IMR-90 (cell line): ENCODE measurements at regions not wholly inside any gene's neighbourhood (a gene's known extent, or its start where the extent isn't known, plus 50 kb on each side); places are given as distances from the start of the nearest gene placed in this dataset.
"Not testable (repeated sequence)": the region's sequence is repeated elsewhere in the genome, so short reads cannot be mapped to it uniquely, and the experiment has no call there.

Experiments used
- ATAC-seq: fragments of 200-7000 bp; cut with Tn5 transposase; 2 replicates; pipeline ENCODE4 v1.9.1; 2020; ENCODE audit warnings: low read depth, mild to moderate bottlenecking, moderate library complexity
- BruUV-seq: library from RNA; stranded (reverse); fragments of 400-500 nt; replicated peaks from 2 replicates; lab custom pipeline; 2021; lab: Mats Ljungman, UMichigan
- CTCF ChIA-PET: fragments of 300-600 bp; formaldehyde crosslinking; extraction: SDS; loops from one replicate; lab custom pipeline; 2021; ENCODE audit warnings: antibody characterized with exemption; lab: Yijun Ruan, JAX
- POLR2A ChIA-PET: fragments of 300-600 bp; sonication (Branson Sonifier 250); formaldehyde crosslinking; loops from one replicate; lab custom pipeline; 2022; ENCODE audit warnings: antibody characterized with exemption; ENCODE audit not compliant: unreplicated experiment; lab: Charles Lee
- DNase-seq: peaks from one replicate; pipeline ENCODE4 v3.0.0; 2013
- H2AFZ ChIP-seq: replicated peaks from 2 replicates; pipeline ENCODE3; 2013; ENCODE audit warnings: low read length, mild to moderate bottlenecking; ENCODE audit not compliant: poor library complexity
- H2AK5ac ChIP-seq: 2 replicates; pipeline ENCODE4 v1.6.1; 2013; ENCODE audit warnings: low read depth, low read length, inconsistent platforms
- H2AK9ac ChIP-seq: replicated peaks from 2 replicates; pipeline ENCODE3; 2013; ENCODE audit warnings: mild to moderate bottlenecking, low read depth, low read length, moderate library complexity; ENCODE audit not compliant: poor library complexity
- H2BK120ac ChIP-seq: 2 replicates; pipeline ENCODE4 v1.6.1; 2013; ENCODE audit warnings: low read depth, low read length, inconsistent platforms
- H2BK15ac ChIP-seq: 3 replicates; pipeline ENCODE4 v1.6.1; 2013; ENCODE audit warnings: low read depth, low read length, inconsistent platforms
- H2BK20ac ChIP-seq: 2 replicates; pipeline ENCODE4 v1.6.1; 2013; ENCODE audit warnings: low read depth, mild to moderate bottlenecking, inconsistent platforms, low read length, moderate library complexity
- H2BK5ac ChIP-seq: 2 replicates; pipeline ENCODE4 v1.6.1; 2013; ENCODE audit warnings: mild to moderate bottlenecking, low read depth, low read length, inconsistent platforms; ENCODE audit not compliant: poor library complexity, severe bottlenecking
- H3K14ac ChIP-seq: replicated peaks from 2 replicates; pipeline ENCODE4 v1.6.1; 2013; ENCODE audit warnings: low read depth, low read length, inconsistent platforms
- H3K18ac ChIP-seq: 2 replicates; pipeline ENCODE4 v1.6.1; 2013; ENCODE audit warnings: low read depth, low read length, control low read depth
- H3K23ac ChIP-seq: 2 replicates; pipeline ENCODE4 v1.6.1; 2013; ENCODE audit warnings: low read depth, low read length, inconsistent platforms
- H3K27ac ChIP-seq: 2 replicates; pipeline ENCODE4 v1.5.1; 2013; ENCODE audit warnings: mild to moderate bottlenecking, control low read depth, low read length; ENCODE audit not compliant: insufficient read depth
- H3K27me3 ChIP-seq: 2 replicates; pipeline ENCODE4 v1.6.1; 2013; ENCODE audit warnings: low read length; ENCODE audit not compliant: control insufficient read depth, insufficient read depth
- H3K36me3 ChIP-seq: 2 replicates; pipeline ENCODE4 v1.6.1; 2013; ENCODE audit warnings: low read length, mixed read lengths; ENCODE audit not compliant: control insufficient read depth, insufficient read depth
- H3K4ac ChIP-seq: 2 replicates; pipeline ENCODE4 v1.6.1; 2013; ENCODE audit warnings: low read depth, low read length, inconsistent platforms
- H3K4me1 ChIP-seq: 2 replicates; pipeline ENCODE4 v1.6.1; 2013; ENCODE audit warnings: low read length, mixed read lengths; ENCODE audit not compliant: control insufficient read depth, insufficient read depth
- H3K4me2 ChIP-seq: 2 replicates; pipeline ENCODE4 v1.6.1; 2013; ENCODE audit warnings: low read depth, mild to moderate bottlenecking, control low read depth, low read length, moderate library complexity
- H3K4me3 ChIP-seq: 2 replicates; pipeline ENCODE4 v1.5.1; 2013; ENCODE audit warnings: low read depth, mild to moderate bottlenecking, control low read depth, low read length, moderate library complexity; ENCODE audit not compliant: insufficient read depth
- H3K56ac ChIP-seq: 2 replicates; pipeline ENCODE4 v1.6.1; 2013; ENCODE audit warnings: low read length, inconsistent platforms; ENCODE audit not compliant: insufficient read depth; ENCODE audit errors: extremely low read depth
- H3K79me1 ChIP-seq, 2 experiments: 2 replicates each; pipeline ENCODE4 v1.6.1; 2013; ENCODE audit warnings: low read length in 2 of 2, inconsistent platforms in 1 of 2, low read depth in 1 of 2
- H3K9ac ChIP-seq: 2 replicates; pipeline ENCODE4 v1.6.1; 2013; ENCODE audit warnings: low read depth, low read length, control low read depth
- H3K9me1 ChIP-seq: 2 replicates; pipeline ENCODE4 v1.6.1; 2013; ENCODE audit warnings: low read length, inconsistent platforms; ENCODE audit not compliant: insufficient read depth
- H3K9me3 ChIP-seq: 2 replicates; pipeline ENCODE4 v1.6.1; 2013; ENCODE audit warnings: low read length; ENCODE audit not compliant: control insufficient read depth, insufficient read depth
- H4K20me1 ChIP-seq: 2 replicates; pipeline ENCODE4 v1.6.1; 2013; ENCODE audit warnings: low read length, inconsistent platforms; ENCODE audit not compliant: insufficient read depth
- H4K5ac ChIP-seq: 2 replicates; pipeline ENCODE4 v1.6.1; 2013; ENCODE audit warnings: mild to moderate bottlenecking, low read depth, low read length, control low read depth
- H4K8ac ChIP-seq, 2 experiments: 2 replicates each; pipeline ENCODE4 v1.6.1; 2013; ENCODE audit warnings: low read depth in 2 of 2, low read length in 2 of 2, control low read depth in 1 of 2, inconsistent platforms in 1 of 2
- H4K91ac ChIP-seq: 2 replicates; pipeline ENCODE4 v1.6.1; 2013; ENCODE audit warnings: low read depth, low read length, inconsistent platforms; ENCODE audit not compliant: insufficient read depth
- BHLHE40 ChIP-seq: fragments of 150-350 bp; IDR thresholded peaks from 2 replicates; pipeline ENCODE4 v1.6.1; 2016; ENCODE audit warnings: mild to moderate bottlenecking, low read depth, low read length
- CEBPB ChIP-seq: IDR thresholded peaks from 2 replicates; pipeline ENCODE4 v1.6.1; 2012; ENCODE audit warnings: low read depth, low read length, improper control_type of control experiment
- CHD1 ChIP-seq: IDR thresholded peaks from 2 replicates; pipeline ENCODE4 v1.6.1; 2012; ENCODE audit warnings: low read depth, low read length, improper control_type of control experiment
- FOS ChIP-seq: fragments of 150-350 bp; IDR thresholded peaks from 2 replicates; pipeline ENCODE4 v1.6.1; 2016; ENCODE audit warnings: low read depth, low read length
- MAFK ChIP-seq: IDR thresholded peaks from 2 replicates; pipeline ENCODE4 v1.6.1; 2012; ENCODE audit warnings: low read depth, low read length, improper control_type of control experiment
- NFE2L2 ChIP-seq: fragments of 150-350 bp; IDR thresholded peaks from 2 replicates; pipeline ENCODE4 v1.6.1; 2016; ENCODE audit warnings: low read depth, mild to moderate bottlenecking, low read length
- RAD21 ChIP-seq: IDR thresholded peaks from 2 replicates; pipeline ENCODE4 v1.6.1; 2012; ENCODE audit warnings: low read length, improper control_type of control experiment
- RCOR1 ChIP-seq: IDR thresholded peaks from 2 replicates; pipeline ENCODE4 v1.6.1; 2012; ENCODE audit warnings: mild to moderate bottlenecking, low read length, improper control_type of control experiment; ENCODE audit not compliant: insufficient replicate concordance
- RFX5 ChIP-seq: IDR thresholded peaks from 2 replicates; pipeline ENCODE4 v1.8.0; 2012; ENCODE audit warnings: low read depth, mild to moderate bottlenecking, low read length, moderate library complexity
- SMC3 ChIP-seq: fragments of 150-350 bp; IDR thresholded peaks from 2 replicates; pipeline ENCODE4 v1.6.1; 2016; ENCODE audit warnings: low read depth, mild to moderate bottlenecking, antibody characterized with exemption, low read length, moderate library complexity
- WGBS, 2 experiments: methylation state at CpG; one replicate each; pipeline versions ENCODE4 v1.1.5 to v1.1.7; 2013; ENCODE audit warnings: missing lambda C conversion rate in 2 of 2; ENCODE audit not compliant: insufficient read length in 1 of 2; ENCODE audit errors: extremely low coverage in 2 of 2; 5-methylcytosine and 5-hydroxymethylcytosine counted together
- dilution Hi-C: fragments of 300-500 bp; cut with HindIII; formaldehyde crosslinking; loops from one replicate; pipeline ENCODE4 v1.14.3; 2018; ENCODE audit warnings: low sequenced_read_pairs; ENCODE audit not compliant: unreplicated experiment
- in situ Hi-C: fragments of 300-500 bp; cut with MboI; formaldehyde crosslinking; loops from 3 replicates; pipeline ENCODE4 v1.14.3; 2019; ENCODE audit warnings: low sequenced_read_pairs, inconsistent platforms, mixed read lengths
- intact Hi-C: fragments of 100-400 bp; cut with micrococcal nuclease; formaldehyde crosslinking; loops from 2 replicates; pipeline ENCODE4 v1.10.0; 2022
- TF ChIP-seq, protein P1 (sequence below): fragments of 150-350 bp; IDR thresholded peaks from 2 replicates; pipeline ENCODE4 v1.6.1; 2017; ENCODE audit warnings: mild to moderate bottlenecking, antibody characterized with exemption, low read length, low read depth

DNA sequence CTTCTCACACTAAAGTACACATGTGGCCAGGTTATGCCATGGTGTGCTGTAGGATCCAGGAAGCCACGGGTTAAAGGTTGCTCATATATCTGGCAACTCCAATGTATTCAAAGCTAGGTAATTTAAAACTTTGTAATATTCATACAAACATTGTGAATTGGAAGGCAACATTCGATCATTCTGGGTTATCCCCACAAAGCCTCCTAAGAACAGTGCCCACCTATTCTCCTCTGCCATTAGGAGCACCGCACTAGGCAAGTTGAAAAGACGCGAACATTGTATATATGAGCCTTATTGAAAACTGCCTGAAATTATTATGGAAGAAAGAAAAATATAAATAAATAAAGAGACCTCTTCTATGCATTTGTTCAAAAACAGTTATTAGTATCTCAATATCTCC, 228.2 kb downstream of the IGSF11 start:
- Histone ChIP-seq H2AFZ (no peak overlapping the region), H4K5ac (no peak overlapping the region), H3K36me3 (no peaks in the 10 kb centered on the region), H2BK120ac (no peak overlapping the region), H3K4me2 (no peak overlapping the region), H2BK15ac (no peak overlapping the region), H3K18ac (no peak overlapping the region), H3K9ac (no peak overlapping the region), H4K20me1 (no peaks in the 10 kb centered on the region), H3K9me3 (no peaks in the 10 kb centered on the region), H3K56ac (no peak overlapping the region), H4K8ac (no peak overlapping the region), H2AK9ac (no peak overlapping the region), H2AK5ac (no peak overlapping the region), H3K9me1 (no peaks in the 10 kb centered on the region), H3K27me3 (no peaks in the 10 kb centered on the region), H3K79me1 (no peaks in the 10 kb centered on the region), H3K4me3 (no peak overlapping the region), H3K14ac (no peak overlapping the region), H3K4ac (no peak overlapping the region), H3K4me1 (no peaks in the 10 kb centered on the region), H3K27ac (no peak overlapping the region), H3K23ac (no peak overlapping the region), H2BK5ac (no peak overlapping the region), H4K91ac (no peak overlapping the region), H2BK20ac (no peak overlapping the region)
- ChIA-PET POLR2A (no interaction called here), CTCF (no interaction called here)
- in situ Hi-C loops = no loop called here
- no TSS peak for BruUV-seq
- TF ChIP-seq RCOR1 (no peak), MAFK (no peak), RAD21 (no peak), BHLHE40 (no peak), CHD1 (no peak), SMC3 (no peak), CEBPB (no peak), FOS (no peak), RFX5 (no peak), NFE2L2 (no peak)
- TF ChIP-seq, protein P1, sequence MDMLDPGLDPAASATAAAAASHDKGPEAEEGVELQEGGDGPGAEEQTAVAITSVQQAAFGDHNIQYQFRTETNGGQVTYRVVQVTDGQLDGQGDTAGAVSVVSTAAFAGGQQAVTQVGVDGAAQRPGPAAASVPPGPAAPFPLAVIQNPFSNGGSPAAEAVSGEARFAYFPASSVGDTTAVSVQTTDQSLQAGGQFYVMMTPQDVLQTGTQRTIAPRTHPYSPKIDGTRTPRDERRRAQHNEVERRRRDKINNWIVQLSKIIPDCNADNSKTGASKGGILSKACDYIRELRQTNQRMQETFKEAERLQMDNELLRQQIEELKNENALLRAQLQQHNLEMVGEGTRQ = no peak
- WGBS, 2 experiments = no CpG with 5 or more reads among the region's 5 CpGs
- DNase-seq = no peak
- intact Hi-C loops = no loop called here
- dilution Hi-C loops = no loop called here
- ATAC-seq = no peak

DNA sequence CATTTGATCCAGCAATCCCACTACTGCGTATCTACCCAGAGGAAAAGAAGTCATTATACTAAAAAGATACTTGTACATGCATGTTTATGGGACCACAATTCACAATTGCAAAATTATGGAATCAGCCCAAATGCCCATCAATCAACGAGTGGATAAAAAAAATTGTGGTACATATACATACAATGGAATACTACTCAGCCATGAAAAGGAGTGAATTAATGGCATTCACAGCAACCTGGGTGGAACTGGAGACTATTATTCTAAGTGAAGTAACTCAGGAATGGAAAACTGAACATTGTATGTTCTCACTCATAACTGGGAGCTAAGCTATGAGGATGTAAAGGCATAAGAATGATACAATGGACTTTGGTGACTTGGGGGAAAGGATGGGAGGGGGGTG, 227.3 kb downstream of the IGSF11 start:
- H3K4ac ChIP-seq, H3K14ac ChIP-seq, H3K4me3 ChIP-seq, H3K56ac ChIP-seq, H3K36me3 ChIP-seq, H2BK20ac ChIP-seq, H2BK5ac ChIP-seq, intact Hi-C loops, H2AFZ ChIP-seq, H4K91ac ChIP-seq, H2AK5ac ChIP-seq, H3K9me3 ChIP-seq, CTCF ChIA-PET, H3K27me3 ChIP-seq, H4K20me1 ChIP-seq, H2AK9ac ChIP-seq, dilution Hi-C loops, DNase-seq, BruUV-seq, H4K8ac ChIP-seq, H3K9ac ChIP-seq, ATAC-seq, in situ Hi-C loops, H3K4me1 ChIP-seq, H3K4me2 ChIP-seq, POLR2A ChIA-PET, H3K27ac ChIP-seq, H2BK120ac ChIP-seq, H2BK15ac ChIP-seq, H3K23ac ChIP-seq, H3K9me1 ChIP-seq, H3K79me1 ChIP-seq, H4K5ac ChIP-seq, H3K18ac ChIP-seq: not testable (repeated sequence)
- no CpG with 5 or more reads among the region's 2 CpGs for WGBS, 2 experiments
